ENCODE measurements at regions not wholly inside any gene's neighbourhood (a gene's known extent, or its start where the extent isn't known, plus 50 kb on each side); places are given as distances from the start of the nearest gene placed in this dataset.

DNA sequence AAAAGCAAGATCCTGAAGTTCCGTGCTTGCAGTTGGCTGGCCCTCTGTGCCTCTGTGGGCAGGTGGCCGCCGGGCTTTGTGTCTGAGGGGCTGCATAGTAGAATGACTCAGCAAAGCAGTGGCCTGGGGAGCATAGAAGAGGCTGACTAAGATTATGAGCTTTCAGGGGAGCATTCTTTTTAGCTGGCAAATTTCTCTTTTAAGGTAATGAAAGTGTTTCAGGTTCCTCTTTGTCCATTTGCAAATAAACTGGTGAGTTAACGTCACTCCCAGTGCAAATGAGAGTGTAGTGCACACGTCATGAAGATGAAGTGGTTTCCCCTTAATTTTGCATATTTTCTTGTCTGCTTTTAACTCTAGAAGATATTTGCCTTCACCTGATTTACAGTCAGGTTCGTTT, 98.6 kb downstream of the BCL2L11 start:
- no peak for DNase-seq (ENCODE audit: low spot score)

DNA sequence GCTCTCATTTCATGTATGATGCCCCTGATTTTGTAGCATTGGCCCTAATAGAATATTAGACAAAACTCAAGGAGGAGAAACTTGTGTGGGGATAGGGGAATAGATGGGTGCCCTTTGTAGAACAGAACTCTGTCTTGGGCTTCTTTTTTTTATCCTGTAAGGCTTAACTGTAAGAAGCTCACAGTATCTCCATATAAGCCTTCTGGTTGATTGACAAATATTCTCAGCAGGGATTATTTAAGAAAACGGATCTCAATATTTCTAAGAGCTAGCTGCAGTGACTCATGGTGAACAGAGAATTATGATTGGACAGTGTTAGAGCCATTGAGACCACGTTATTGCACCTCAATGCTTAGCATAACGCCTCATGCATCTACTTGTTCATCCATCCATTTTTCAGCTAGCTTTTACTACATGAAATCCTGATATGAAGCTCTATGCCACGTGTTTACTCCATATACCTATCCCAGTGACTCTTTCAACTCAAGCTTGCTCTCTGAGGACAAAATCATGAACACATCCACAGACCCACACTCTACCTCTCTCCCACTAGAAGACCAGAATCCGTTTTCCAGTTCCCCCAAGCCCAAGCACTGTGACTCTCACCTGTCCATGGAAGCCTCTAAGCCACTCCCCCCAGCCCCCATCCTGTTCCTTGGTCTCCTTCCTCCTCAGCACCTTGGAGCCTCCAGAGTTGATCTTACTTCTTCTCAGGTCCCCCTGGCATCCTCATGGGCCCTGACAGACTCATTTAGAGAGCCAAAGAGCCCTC, 99.2 kb downstream of the BCL2L11 start:
- DNase-seq (ENCODE audit: low spot score), result no peak

GRCh38 chr2:111220962-111221361, 100.2 kb downstream of the BCL2L11 start:
- DNase-seq (ENCODE audit: low spot score), result no peak

GRCh38 chr2:111221701-111222100, 101.0 kb downstream of the BCL2L11 start:
- no peak for DNase-seq (ENCODE audit: low spot score)

GRCh38 chr2:111222204-111222866, 101.6 kb downstream of the BCL2L11 start:
- no peak for DNase-seq (ENCODE audit: low spot score)

DNA sequence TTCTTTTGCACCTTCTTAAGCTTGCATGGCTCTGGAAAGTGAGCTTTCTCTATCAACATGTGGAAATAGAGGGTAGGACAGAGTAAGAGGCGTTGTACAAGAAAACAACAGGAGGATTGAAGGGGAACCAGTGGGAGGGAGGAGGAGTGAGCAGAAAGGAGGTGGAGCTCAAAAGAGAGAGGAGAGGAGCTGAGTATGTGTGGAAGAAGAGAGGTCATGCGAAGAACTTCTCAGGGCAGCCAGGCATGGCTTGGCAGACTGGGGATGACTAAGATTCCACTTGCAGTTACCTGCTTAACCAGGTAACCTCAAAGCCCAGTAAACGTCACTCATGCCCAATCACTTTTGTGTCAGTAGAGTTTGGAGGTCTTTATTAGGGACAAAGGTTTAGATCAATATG, 105.1 kb downstream of the BCL2L11 start:
- DNase-seq (ENCODE audit: low spot score), result no peak

DNA sequence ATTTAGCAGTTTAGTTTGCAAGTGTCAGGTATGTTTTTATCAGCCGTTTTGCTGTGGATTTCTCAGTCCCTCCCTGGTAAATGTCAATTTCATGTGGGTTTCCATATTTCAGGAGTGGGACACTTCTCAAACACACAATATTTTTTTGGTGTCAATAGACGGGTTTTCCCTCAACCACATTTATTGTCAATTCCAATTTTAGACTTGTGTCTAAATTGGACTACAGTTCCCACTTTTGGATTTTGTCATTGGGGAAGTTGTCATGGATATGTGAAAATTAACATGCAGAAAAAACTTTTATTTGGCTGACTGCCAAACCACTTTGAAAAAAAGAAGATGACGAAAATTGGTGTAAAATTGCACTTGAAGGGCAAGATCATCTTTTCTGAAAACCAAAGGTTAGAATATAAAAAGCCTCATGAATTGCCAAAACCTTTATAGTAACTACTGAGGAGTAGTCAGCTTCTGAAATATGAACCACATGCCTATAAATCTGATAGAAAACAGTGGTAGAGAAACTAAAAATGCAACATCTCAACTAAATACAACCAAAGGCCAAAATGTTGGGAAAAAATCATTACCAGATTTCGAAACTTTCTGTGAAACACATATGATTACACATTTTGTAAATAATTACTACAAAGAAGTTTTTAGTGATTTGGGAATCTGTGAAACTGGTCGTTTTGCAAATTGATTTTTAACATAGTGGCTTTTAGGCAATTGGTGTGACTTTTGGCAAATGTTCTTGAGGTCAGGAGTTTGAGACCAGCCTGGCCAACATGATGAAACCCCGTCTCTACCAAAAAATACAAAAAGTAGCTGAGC, 106.4 kb downstream of the BCL2L11 start:
- DNase-seq (ENCODE audit: low spot score), result no peak

DNA sequence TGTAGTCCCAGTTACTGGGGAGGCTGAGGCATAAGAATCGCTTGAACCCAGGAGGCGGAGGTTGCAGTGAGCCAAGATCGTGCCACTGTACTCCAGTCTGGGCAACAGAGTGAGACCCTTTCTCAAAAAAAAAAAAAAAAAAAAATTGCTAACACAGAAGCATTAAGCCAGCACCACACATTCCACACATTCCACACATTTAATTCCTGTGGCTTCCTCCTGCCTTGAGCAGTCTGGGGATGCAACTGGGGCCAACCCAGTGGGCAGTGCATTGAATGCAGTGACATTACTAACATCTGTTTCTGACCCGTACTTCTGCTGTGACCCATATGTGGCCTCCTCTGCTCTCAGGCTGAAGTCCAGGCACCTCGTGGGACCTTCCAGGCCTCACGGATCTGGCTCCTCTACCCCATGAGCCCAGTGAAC, 107.0 kb downstream of the BCL2L11 start:
- peak; percentile 91 for DNase-seq (ENCODE audit: low spot score)

- no peak for DNase-seq (ENCODE audit: low spot score)
Measured at GRCh38 chr2:111231532-111232252, 111.0 kb downstream of the BCL2L11 start.

DNA sequence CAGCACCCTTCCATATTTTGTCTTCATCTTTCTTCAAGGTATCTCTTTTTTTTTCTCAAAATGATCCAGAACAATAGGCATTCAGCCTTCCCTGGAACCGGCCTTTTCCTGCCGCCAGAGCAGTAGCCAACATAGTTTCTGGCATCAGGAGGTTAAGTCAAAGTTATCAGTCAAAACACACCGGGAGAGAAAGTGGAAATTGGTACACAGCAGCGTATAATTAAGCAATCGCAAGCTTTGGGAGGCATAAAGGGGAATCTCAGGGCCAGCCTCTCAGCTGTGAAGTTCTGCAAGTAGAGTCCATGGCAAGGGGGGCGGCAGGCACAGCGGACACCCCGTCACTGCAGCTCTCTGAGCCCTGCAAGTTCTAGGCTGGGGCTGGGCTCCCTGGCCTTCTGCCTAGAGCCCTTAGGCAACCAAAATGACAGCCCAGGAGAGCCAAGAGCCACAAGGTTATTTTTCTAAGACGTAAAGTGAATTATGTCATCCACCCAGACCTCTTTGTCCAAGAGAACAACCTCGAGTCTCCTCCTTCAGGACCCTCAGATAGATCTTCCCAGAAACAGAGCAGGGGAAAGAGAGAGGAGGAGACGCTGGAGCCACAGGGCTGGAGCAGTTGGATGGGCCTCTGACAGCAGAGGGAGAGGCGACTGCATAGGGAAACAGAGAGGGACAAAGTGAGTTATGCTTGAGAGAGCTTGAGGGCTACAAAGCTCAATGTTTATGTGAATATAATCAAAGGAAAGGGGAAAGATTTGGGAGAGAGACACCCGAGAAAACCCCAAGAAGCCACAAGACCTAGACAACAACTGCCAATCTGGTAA, 114.7 kb downstream of the BCL2L11 start:
- no peak for DNase-seq (ENCODE audit: low spot score)

DNA sequence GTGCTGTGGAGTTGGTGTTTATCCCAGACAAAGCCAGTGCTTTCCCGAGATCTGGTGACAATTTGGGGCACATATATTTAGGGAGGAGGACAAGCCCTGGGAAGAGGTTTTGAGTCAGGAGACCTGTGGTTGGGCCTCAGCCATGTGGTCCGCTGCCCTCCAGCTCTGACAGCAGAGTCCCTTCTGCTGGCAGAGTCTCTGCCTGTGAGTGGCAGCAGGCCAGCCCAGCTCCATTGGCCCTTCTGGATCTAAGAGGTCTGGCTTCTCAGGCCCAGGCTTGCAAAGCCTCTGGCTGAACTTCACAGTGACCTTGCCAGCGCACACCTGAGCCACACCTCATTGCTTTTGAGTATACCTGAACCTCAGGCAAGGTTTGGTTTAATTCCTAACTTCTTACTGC, 115.3 kb downstream of the BCL2L11 start:
- no peak for DNase-seq (ENCODE audit: low spot score)

DNA sequence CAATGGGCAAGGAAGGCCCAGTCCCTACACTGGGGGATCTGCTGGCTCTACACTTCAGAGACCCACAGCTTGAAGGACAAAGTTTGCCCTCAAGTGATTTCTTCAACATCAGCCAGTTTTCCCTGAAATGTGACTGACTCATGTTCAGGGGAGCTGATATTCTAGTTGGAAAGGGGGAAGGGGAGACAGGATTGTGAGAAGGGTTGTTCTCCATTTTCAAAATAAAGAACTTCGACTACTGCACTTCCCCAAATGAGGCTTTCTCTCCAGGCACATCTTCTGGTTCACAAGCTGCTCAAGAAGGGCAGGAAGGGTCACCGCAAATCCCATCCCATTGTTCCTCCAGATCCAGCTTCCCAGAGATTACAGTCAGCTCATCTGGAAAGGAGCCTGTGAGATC, 117.6 kb downstream of the BCL2L11 start:
- DNase-seq (ENCODE audit: low spot score), result no peak

- DNase-seq (ENCODE audit: low spot score), result no peak
Measured at GRCh38 chr2:111239107-111239506, 118.4 kb downstream of the BCL2L11 start.

- DNase-seq (ENCODE audit: low spot score), result no peak
Measured at GRCh38 chr2:111239581-111240249, 119.0 kb downstream of the BCL2L11 start.

- no peak for DNase-seq (ENCODE audit: low spot score)
Measured at GRCh38 chr2:111243295-111243694, 122.6 kb downstream of the BCL2L11 start.

- no peak for DNase-seq (ENCODE audit: low spot score)
Measured at GRCh38 chr2:111244864-111245263, 124.2 kb downstream of the BCL2L11 start.

- no peak for DNase-seq (ENCODE audit: low spot score)
Measured at GRCh38 chr2:111246620-111247061, 125.9 kb downstream of the BCL2L11 start.

DNA sequence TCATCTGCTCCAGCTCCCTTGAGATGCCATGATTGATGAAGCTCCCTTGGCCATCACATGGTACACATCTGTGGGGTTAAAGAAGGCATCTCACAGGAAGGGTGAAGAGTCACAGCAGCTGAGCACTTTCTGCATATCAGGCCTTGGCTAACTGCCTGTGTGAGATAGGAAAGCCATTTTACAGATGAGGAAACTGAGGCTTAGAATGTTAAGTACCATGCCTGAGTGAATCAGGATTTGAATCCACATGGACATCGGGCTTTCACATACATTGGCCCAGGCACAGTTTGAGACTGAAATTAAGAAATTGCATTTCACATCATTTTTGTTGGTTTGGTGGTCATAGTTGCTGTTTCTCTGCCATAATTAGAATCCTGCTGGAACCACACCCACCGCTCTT, 126.8 kb downstream of the BCL2L11 start:
- DNase-seq (ENCODE audit: low spot score), result no peak

GRCh38 chr2:111249806-111250205, 129.1 kb downstream of the BCL2L11 start:
- no peak for DNase-seq (ENCODE audit: low spot score)

DNA sequence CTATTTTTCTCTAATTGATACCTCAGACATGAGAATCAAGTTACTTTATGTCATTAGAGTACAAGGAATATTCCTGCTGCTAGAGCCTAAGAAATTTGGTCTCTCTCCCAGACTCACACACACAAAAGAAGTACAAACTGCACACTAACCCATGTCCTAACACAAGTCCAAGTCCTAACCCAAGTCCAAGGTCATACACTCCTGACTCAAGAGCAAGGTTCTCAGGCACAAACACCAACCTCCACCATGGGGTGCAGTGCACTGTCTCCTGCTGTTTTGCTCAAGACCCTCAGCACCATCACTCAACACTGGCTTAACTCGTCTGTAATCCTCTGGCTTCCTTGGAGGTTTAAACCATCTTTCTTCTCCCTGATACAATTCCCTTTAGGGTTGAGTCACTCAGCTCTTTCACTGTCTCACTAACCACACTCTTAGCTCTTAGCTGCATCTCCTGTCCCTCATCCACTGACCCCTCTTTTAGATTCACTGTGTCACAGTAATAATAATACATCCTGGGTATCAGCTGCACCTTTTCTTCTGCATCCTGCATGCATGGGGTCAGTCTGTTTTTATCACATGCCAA, 129.8 kb downstream of the BCL2L11 start:
- no peak for DNase-seq (ENCODE audit: low spot score)
